Vagina (tissue), 2 donors: ENCODE measurements at regions not wholly inside any gene's neighbourhood (a gene's known extent, or its start where the extent isn't known, plus 50 kb on each side); places are given as distances from the start of the nearest gene placed in this dataset.

Experiments used
- DNase-seq, 2 donors: peaks; one replicate each; pipeline ENCODE4 v3.0.0-alpha.2; 2017; ENCODE audit errors: extremely low spot score in 2 of 2
- H3K27ac ChIP-seq: fragments of 200-600 bp; sonication (generic); one replicate; pipeline ENCODE4 v1.5.1; 2019
- H3K27me3 ChIP-seq: fragments of 200-600 bp; sonication (generic); one replicate; pipeline ENCODE4 v1.5.1; 2019
- H3K36me3 ChIP-seq, 2 donors: fragments of 200-600 bp; sonication (generic); one replicate each; pipeline ENCODE4 v1.5.1; 2017 to 2019
- H3K4me1 ChIP-seq: fragments of 200-600 bp; sonication (generic); one replicate; pipeline ENCODE4 v1.5.1; 2019
- H3K4me3 ChIP-seq, 2 donors: fragments of 200-600 bp; sonication (generic); 1 replicate in 1 of 2; 2 replicates in 1 of 2; pipeline ENCODE4 v1.5.1; 2016 to 2019
- H3K9me3 ChIP-seq: fragments of 200-600 bp; sonication (generic); one replicate; pipeline ENCODE4 v1.5.1; 2019
- CTCF ChIP-seq, 3 experiments: fragments of 450-650 bp in 2 of 3; fragments of 200-600 bp in 1 of 3; sonication (generic) in 1 of 3; IDR thresholded peaks; one replicate each; pipeline ENCODE4 v1.5.1; 2017 to 2019; ENCODE audit warnings: antibody characterized with exemption in 3 of 3, mild to moderate bottlenecking in 2 of 3, moderate library complexity in 2 of 3
- POLR2A ChIP-seq, 2 donors: fragments of 450-650 bp; IDR thresholded peaks; one replicate each; pipeline ENCODE4 v1.6.1; 2017; ENCODE audit warnings: antibody characterized with exemption in 2 of 2, mild to moderate bottlenecking in 2 of 2, moderate library complexity in 2 of 2
- POLR2AphosphoS5 ChIP-seq, 2 donors: sonication (generic); formaldehyde crosslinking; IDR thresholded peaks; one replicate each; pipeline ENCODE4 v1.9.0; 2017; ENCODE audit warnings: antibody characterized with exemption in 2 of 2, mild to moderate bottlenecking in 2 of 2, low read depth in 1 of 2; ENCODE audit not compliant: insufficient read depth in 1 of 2
- intact Hi-C: fragments of 100-400 bp; cut with DNase I; formaldehyde crosslinking; loops from one replicate; pipeline ENCODE4 v1.15.1; 2023

GRCh38 chr2:6394276-6394675, 471.4 kb downstream of the CMPK2 start:
- TF ChIP-seq CTCF (IDR thresholded peaks at IDR 0.05), result no peak
- TF ChIP-seq POLR2AphosphoS5 (IDR thresholded peaks at IDR 0.05; ENCODE audit: insufficient read depth in 1 of 2, low read depth in 1 of 2), result no peak
- TF ChIP-seq POLR2A (IDR thresholded peaks at IDR 0.05), result no peak
- intact Hi-C loops, result no loop called here
- no peaks in the 10 kb centered on the region for H3K27me3 ChIP-seq
- no peak for DNase-seq
- H3K9me3 ChIP-seq, result no peaks in the 10 kb centered on the region
- no peaks in the 10 kb centered on the region for H3K36me3 ChIP-seq
- no peak overlapping the region for H3K4me3 ChIP-seq
- H3K27ac ChIP-seq, result no peak overlapping the region
- no peaks in the 10 kb centered on the region for H3K4me1 ChIP-seq

GRCh38 chr2:6398421-6398820, 467.3 kb downstream of the CMPK2 start:
- Histone ChIP-seq H3K9me3 (no peaks in the 10 kb centered on the region), H3K27ac (no peak overlapping the region), H3K36me3 (no peaks in the 10 kb centered on the region), H3K27me3 (no peaks in the 10 kb centered on the region), H3K4me1 (no peaks in the 10 kb centered on the region), H3K4me3 (no peak overlapping the region)
- TF ChIP-seq CTCF (IDR thresholded peaks at IDR 0.05) (no peak), POLR2AphosphoS5 (IDR thresholded peaks at IDR 0.05; ENCODE audit: insufficient read depth in 1 of 2, low read depth in 1 of 2) (no peak), POLR2A (IDR thresholded peaks at IDR 0.05) (no peak)
- intact Hi-C loops, result no loop called here
- no peak for DNase-seq

- no peak overlapping the region for H3K27ac ChIP-seq
- TF ChIP-seq CTCF (IDR thresholded peaks at IDR 0.05) (no peak), POLR2AphosphoS5 (IDR thresholded peaks at IDR 0.05; ENCODE audit: insufficient read depth in 1 of 2, low read depth in 1 of 2) (no peak), POLR2A (IDR thresholded peaks at IDR 0.05) (no peak)
- intact Hi-C loops, result no loop called here
- H3K9me3 ChIP-seq, result no peaks in the 10 kb centered on the region
- no peak for DNase-seq
- no peaks in the 10 kb centered on the region for H3K36me3 ChIP-seq
- no peaks in the 10 kb centered on the region for H3K4me1 ChIP-seq
- H3K4me3 ChIP-seq, result no peak overlapping the region
- H3K27me3 ChIP-seq, result no peaks in the 10 kb centered on the region
Observed at GRCh38 chr2:6401301-6401700, 464.4 kb downstream of the CMPK2 start.

GRCh38 chr2:6408057-6408456, 457.6 kb downstream of the CMPK2 start:
- H3K27ac ChIP-seq, result no peak overlapping the region
- no peaks in the 10 kb centered on the region for H3K9me3 ChIP-seq
- H3K27me3 ChIP-seq, result no peaks in the 10 kb centered on the region
- H3K4me3 ChIP-seq, result no peak overlapping the region
- H3K36me3 ChIP-seq, result no peaks in the 10 kb centered on the region
- H3K4me1 ChIP-seq, result no peaks in the 10 kb centered on the region
- DNase-seq, result no peak
- no peak for TF ChIP-seq POLR2A (IDR thresholded peaks at IDR 0.05)
- TF ChIP-seq POLR2AphosphoS5 (IDR thresholded peaks at IDR 0.05; ENCODE audit: insufficient read depth in 1 of 2, low read depth in 1 of 2), result no peak
- TF ChIP-seq CTCF (IDR thresholded peaks at IDR 0.05), result no peak
- intact Hi-C loops, result no loop called here

GRCh38 chr2:6410313-6410712, 455.4 kb downstream of the CMPK2 start:
- intact Hi-C loops, result no loop called here
- Histone ChIP-seq H3K36me3 (no peaks in the 10 kb centered on the region), H3K27me3 (no peaks in the 10 kb centered on the region), H3K9me3 (no peaks in the 10 kb centered on the region), H3K27ac (no peak overlapping the region), H3K4me1 (no peaks in the 10 kb centered on the region), H3K4me3 (no peak overlapping the region)
- no peak for DNase-seq
- TF ChIP-seq CTCF (IDR thresholded peaks at IDR 0.05), result no peak
- TF ChIP-seq POLR2AphosphoS5 (IDR thresholded peaks at IDR 0.05; ENCODE audit: insufficient read depth in 1 of 2, low read depth in 1 of 2), result no peak
- no peak for TF ChIP-seq POLR2A (IDR thresholded peaks at IDR 0.05)
